A549 (cell line): ENCODE measurements at regions not wholly inside any gene's neighbourhood (a gene's known extent, or its start where the extent isn't known, plus 50 kb on each side); places are given as distances from the start of the nearest gene placed in this dataset.

Experiments
- BHLHE40 ChIP-seq: IDR thresholded peaks from 2 replicates; pipeline ENCODE4 v1.6.1; 2012; ENCODE audit warnings: low read depth, low read length, inconsistent platforms
- CTCF ChIP-seq: fragments of >200 bp; sonication (Bioruptor Twin); formaldehyde crosslinking; IDR thresholded peaks from 3 replicates; pipeline ENCODE4 v1.5.1; 2016
- ESRRA ChIP-seq: fragments of 150-350 bp; IDR thresholded peaks from 2 replicates; pipeline ENCODE4 v1.6.1; 2014; ENCODE audit warnings: mild to moderate bottlenecking, low read length, borderline replicate concordance
- FOXS1 ChIP-seq: fragments of 250-450 bp; sonication (Bioruptor Pico); IDR thresholded peaks from 2 replicates; pipeline ENCODE4 v1.5.0; 2020; ENCODE audit warnings: mild to moderate bottlenecking, moderate library complexity
- HDAC2 ChIP-seq: fragments of 200-600 bp; sonication (generic); IDR thresholded peaks from 2 replicates; pipeline ENCODE4 v1.6.1; 2016
- HMGXB4 ChIP-seq: fragments of 250-450 bp; sonication (Bioruptor Pico); IDR thresholded peaks from 2 replicates; pipeline ENCODE4 v1.5.0; 2021; ENCODE audit warnings: mild to moderate bottlenecking, moderate library complexity, borderline replicate concordance
- KDM1A ChIP-seq: fragments of 200-600 bp; sonication (generic); IDR thresholded peaks from 2 replicates; pipeline ENCODE4 v1.6.1; 2016; ENCODE audit warnings: low read depth, mild to moderate bottlenecking
- MYC ChIP-seq: IDR thresholded peaks from 2 replicates; pipeline ENCODE4 v1.6.1; 2012; ENCODE audit warnings: mild to moderate bottlenecking, inconsistent platforms, low read length, improper control_type of control experiment, borderline replicate concordance
- POLR2A ChIP-seq: IDR thresholded peaks from 2 replicates; pipeline ENCODE4 v1.6.1; 2012; ENCODE audit warnings: mild to moderate bottlenecking, low read length
- RFX5 ChIP-seq: fragments of 450-650 bp; IDR thresholded peaks from 2 replicates; pipeline ENCODE4 v1.7.1; 2014; ENCODE audit warnings: antibody characterized with exemption, mild to moderate bottlenecking, moderate library complexity
- USF2 ChIP-seq: fragments of 450-650 bp; IDR thresholded peaks from 2 replicates; pipeline ENCODE4 v1.6.1; 2014; ENCODE audit warnings: antibody characterized with exemption
- TF ChIP-seq, protein P1 (sequence below): IDR thresholded peaks from 2 replicates; pipeline ENCODE4 v1.6.1; 2012; ENCODE audit warnings: low read depth, borderline replicate concordance
- TF ChIP-seq, protein P2 (sequence below): fragments of 200-600 bp; sonication (generic); IDR thresholded peaks from 2 replicates; pipeline ENCODE4 v1.6.1; 2016; ENCODE audit warnings: antibody characterized with exemption, mild to moderate bottlenecking, moderate library complexity

DNA sequence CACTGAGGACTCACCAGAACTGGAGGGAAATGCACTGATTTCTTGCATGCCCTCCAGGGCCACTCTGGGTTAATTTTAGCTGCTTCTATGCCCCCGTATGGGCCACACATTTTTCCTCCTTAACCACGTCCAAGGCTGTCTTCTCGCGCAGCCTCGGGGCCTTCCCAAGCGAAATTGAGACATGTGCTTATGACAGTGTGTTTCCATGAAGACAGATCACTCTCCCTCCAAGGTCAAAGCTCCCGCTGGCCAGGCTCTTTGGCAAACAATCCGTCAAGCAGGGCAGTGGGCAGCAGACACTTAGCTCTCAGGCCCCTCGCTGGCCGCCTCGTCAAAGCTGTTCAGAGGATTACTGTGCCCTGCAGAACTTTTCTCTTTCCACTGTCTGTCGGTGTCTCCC lies 243.0 kb upstream of the N4BP1 start:
- TF ChIP-seq CTCF (no peak), POLR2A (no peak), FOXS1 (no peak), HDAC2 (no peak), BHLHE40 (no peak), RFX5 (no peak), MYC (no peak), HMGXB4 (CRISPR knock-in tag) (no peak), USF2 (no peak), KDM1A (no peak), ESRRA (no peak)
- TF ChIP-seq, protein P1, sequence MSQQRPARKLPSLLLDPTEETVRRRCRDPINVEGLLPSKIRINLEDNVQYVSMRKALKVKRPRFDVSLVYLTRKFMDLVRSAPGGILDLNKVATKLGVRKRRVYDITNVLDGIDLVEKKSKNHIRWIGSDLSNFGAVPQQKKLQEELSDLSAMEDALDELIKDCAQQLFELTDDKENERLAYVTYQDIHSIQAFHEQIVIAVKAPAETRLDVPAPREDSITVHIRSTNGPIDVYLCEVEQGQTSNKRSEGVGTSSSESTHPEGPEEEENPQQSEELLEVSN = no peak
- TF ChIP-seq, protein P2, sequence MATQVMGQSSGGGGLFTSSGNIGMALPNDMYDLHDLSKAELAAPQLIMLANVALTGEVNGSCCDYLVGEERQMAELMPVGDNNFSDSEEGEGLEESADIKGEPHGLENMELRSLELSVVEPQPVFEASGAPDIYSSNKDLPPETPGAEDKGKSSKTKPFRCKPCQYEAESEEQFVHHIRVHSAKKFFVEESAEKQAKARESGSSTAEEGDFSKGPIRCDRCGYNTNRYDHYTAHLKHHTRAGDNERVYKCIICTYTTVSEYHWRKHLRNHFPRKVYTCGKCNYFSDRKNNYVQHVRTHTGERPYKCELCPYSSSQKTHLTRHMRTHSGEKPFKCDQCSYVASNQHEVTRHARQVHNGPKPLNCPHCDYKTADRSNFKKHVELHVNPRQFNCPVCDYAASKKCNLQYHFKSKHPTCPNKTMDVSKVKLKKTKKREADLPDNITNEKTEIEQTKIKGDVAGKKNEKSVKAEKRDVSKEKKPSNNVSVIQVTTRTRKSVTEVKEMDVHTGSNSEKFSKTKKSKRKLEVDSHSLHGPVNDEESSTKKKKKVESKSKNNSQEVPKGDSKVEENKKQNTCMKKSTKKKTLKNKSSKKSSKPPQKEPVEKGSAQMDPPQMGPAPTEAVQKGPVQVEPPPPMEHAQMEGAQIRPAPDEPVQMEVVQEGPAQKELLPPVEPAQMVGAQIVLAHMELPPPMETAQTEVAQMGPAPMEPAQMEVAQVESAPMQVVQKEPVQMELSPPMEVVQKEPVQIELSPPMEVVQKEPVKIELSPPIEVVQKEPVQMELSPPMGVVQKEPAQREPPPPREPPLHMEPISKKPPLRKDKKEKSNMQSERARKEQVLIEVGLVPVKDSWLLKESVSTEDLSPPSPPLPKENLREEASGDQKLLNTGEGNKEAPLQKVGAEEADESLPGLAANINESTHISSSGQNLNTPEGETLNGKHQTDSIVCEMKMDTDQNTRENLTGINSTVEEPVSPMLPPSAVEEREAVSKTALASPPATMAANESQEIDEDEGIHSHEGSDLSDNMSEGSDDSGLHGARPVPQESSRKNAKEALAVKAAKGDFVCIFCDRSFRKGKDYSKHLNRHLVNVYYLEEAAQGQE = no peak
